ENCODE measurements at regions not wholly inside any gene's neighbourhood (a gene's known extent, or its start where the extent isn't known, plus 50 kb on each side); places are given as distances from the start of the nearest gene placed in this dataset.
"Not testable (repeated sequence)": the region's sequence is repeated elsewhere in the genome, so short reads cannot be mapped to it uniquely, and the experiment has no call there.

- in situ Hi-C loops (cut with HindIII; ENCODE audit: low pct_ligation_motif_present, low pct_unique_long_range_greater_than_20kb, low sequenced_read_pairs), result no loop called here
- no peak for DNase-seq
Observed at GRCh38 chr4:79850626-79851025, 222.4 kb downstream of the ANTXR2 start.

DNA sequence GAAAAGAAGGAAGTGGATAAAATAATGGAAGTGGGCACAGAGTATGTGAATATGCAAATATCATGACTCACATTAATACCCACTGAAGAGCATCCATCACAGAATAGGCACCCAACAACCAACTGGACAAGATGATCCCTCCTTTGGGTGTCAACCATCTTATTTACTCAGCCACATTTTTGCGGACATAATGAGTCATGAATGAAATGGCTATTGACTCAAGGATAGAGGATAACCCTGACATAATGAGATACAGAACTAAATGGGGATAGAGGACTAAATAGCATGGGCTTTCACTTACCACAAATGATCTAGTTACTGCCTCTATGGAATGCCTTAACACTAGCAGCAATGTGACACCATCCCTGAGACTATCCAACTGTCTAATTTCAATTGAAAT is 224.7 kb downstream of the ANTXR2 start:
- no peak for DNase-seq
- in situ Hi-C loops (cut with HindIII; ENCODE audit: low pct_ligation_motif_present, low pct_unique_long_range_greater_than_20kb, low sequenced_read_pairs), result no loop called here

GRCh38 chr4:79847411-79847810 is 225.6 kb downstream of the ANTXR2 start:
- in situ Hi-C loops (cut with HindIII; ENCODE audit: low pct_ligation_motif_present, low pct_unique_long_range_greater_than_20kb, low sequenced_read_pairs), result no loop called here
- no peak for DNase-seq

DNA sequence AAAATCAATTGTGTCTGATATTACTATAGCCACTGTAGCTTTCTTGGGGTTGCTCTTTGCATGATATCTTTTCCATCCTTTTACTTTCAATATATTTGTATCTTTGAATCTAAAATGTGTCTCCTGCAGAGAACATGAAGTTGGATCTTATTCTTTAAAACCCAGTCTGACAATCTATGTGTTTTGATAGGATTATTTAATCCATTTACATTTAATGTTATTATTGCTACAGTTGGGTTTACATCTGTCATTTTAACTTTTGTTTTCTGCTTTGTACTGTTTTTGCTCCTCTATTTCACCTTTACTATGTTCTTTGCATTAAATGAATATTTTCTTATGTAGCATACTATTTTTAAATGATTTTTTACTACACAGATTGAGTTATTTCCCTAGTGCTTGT is 230.9 kb downstream of the ANTXR2 start:
- in situ Hi-C loops (cut with HindIII; ENCODE audit: low pct_ligation_motif_present, low pct_unique_long_range_greater_than_20kb, low sequenced_read_pairs), result no loop called here
- no peak for DNase-seq

- in situ Hi-C loops (cut with HindIII; ENCODE audit: low pct_ligation_motif_present, low pct_unique_long_range_greater_than_20kb, low sequenced_read_pairs), result no loop called here
- DNase-seq, result no peak
Observed at GRCh38 chr4:79833857-79834256, 239.2 kb downstream of the ANTXR2 start.

- no peak for DNase-seq
- in situ Hi-C loops (cut with HindIII; ENCODE audit: low pct_ligation_motif_present, low pct_unique_long_range_greater_than_20kb, low sequenced_read_pairs), result no loop called here
Observed at GRCh38 chr4:79831701-79832514, 241.1 kb downstream of the ANTXR2 start.

GRCh38 chr4:79831119-79831528 is 241.9 kb downstream of the ANTXR2 start:
- in situ Hi-C loops (cut with HindIII; ENCODE audit: low pct_ligation_motif_present, low pct_unique_long_range_greater_than_20kb, low sequenced_read_pairs), result no loop called here
- DNase-seq, result no peak

GRCh38 chr4:79827283-79827682 is 245.7 kb downstream of the ANTXR2 start:
- in situ Hi-C loops (cut with HindIII; ENCODE audit: low pct_ligation_motif_present, low pct_unique_long_range_greater_than_20kb, low sequenced_read_pairs), result no loop called here
- DNase-seq, result no peak

- in situ Hi-C loops (cut with HindIII; ENCODE audit: low pct_ligation_motif_present, low pct_unique_long_range_greater_than_20kb, low sequenced_read_pairs), result no loop called here
Observed at GRCh38 chr4:79823148-79823763, 249.8 kb downstream of the ANTXR2 start.

GRCh38 chr4:79820427-79820826 is 252.6 kb downstream of the ANTXR2 start:
- no peak for DNase-seq
- in situ Hi-C loops (cut with HindIII; ENCODE audit: low pct_ligation_motif_present, low pct_unique_long_range_greater_than_20kb, low sequenced_read_pairs), result no loop called here

More at GRCh38 chr4:79823148-79823763, 249.8 kb downstream of the ANTXR2 start:
- DNase-seq, result no peak

DNA sequence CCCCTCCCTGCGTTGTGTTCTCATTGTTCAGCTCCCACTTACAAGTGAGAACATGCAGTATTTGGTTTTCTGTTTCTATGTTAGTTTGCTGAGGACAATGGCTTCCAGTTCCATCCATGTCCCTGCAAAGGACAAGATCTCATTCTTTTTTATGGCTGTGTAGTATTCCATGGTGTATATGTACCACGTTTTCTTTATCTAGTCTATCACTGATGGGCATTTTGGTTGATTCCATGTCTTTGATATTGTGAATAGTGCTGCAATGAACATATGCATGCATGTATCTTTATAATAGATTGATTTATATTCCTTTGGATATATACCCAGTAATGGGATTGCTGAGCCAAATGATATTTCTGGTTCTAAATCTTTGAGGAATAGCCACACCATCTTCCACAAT is 265.1 kb downstream of the ANTXR2 start:
- in situ Hi-C loops (cut with HindIII; ENCODE audit: low pct_ligation_motif_present, low pct_unique_long_range_greater_than_20kb, low sequenced_read_pairs); DNase-seq: not testable (repeated sequence)

GRCh38 chr4:79798047-79798446 is 275.0 kb downstream of the ANTXR2 start:
- DNase-seq, result no peak
- in situ Hi-C loops (cut with HindIII; ENCODE audit: low pct_ligation_motif_present, low pct_unique_long_range_greater_than_20kb, low sequenced_read_pairs), result no loop called here

- in situ Hi-C loops (cut with HindIII; ENCODE audit: low pct_ligation_motif_present, low pct_unique_long_range_greater_than_20kb, low sequenced_read_pairs), result no loop called here
- no peak for DNase-seq
Observed at GRCh38 chr4:79796948-79797347, 276.1 kb downstream of the ANTXR2 start.

DNA sequence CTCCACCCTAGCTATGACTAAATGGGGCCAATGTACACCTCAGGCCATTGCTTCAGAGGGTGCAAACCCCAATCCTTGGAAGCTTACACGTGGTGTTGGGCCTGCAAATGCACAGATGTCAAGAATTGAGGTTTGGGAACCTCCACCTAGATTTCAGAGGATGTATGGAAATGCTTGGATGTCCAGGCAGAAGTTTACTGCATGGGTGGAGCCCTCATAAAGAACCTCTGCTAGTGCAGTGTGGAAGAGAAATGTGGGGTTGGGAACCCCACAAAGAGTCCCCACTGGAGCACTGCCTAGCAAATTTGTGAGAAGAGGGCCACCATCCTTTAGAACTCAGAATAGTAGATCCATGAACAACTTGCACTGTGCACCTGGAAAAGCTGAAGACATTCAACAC is 284.1 kb downstream of the ANTXR2 start:
- DNase-seq, result no peak
- in situ Hi-C loops (cut with HindIII; ENCODE audit: low pct_ligation_motif_present, low pct_unique_long_range_greater_than_20kb, low sequenced_read_pairs), result no loop called here

GRCh38 chr4:79780129-79780528 is 292.9 kb downstream of the ANTXR2 start:
- in situ Hi-C loops (cut with HindIII; ENCODE audit: low pct_ligation_motif_present, low pct_unique_long_range_greater_than_20kb, low sequenced_read_pairs), result no loop called here
- no peak for DNase-seq

DNA sequence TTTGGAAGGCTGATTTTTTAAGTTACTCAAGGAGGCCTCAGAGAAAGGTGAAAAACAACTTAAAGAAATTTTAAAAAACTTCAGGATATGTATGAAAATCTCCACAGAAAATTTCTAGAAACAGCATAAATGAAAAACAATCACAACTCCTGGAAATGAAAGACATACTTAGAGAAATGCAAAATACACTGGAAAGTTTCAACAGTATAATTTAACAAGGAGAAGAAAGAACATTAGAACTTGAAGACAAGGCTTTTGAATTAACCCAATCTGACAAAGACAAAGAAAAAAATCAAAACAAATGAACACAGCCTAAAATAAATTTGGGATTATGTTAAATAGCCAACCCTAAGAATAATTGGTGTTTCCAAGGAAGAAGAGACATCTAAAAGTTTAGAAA is 300.5 kb downstream of the ANTXR2 start:
- DNase-seq, result no peak
- in situ Hi-C loops (cut with HindIII; ENCODE audit: low pct_ligation_motif_present, low pct_unique_long_range_greater_than_20kb, low sequenced_read_pairs), result no loop called here

DNA sequence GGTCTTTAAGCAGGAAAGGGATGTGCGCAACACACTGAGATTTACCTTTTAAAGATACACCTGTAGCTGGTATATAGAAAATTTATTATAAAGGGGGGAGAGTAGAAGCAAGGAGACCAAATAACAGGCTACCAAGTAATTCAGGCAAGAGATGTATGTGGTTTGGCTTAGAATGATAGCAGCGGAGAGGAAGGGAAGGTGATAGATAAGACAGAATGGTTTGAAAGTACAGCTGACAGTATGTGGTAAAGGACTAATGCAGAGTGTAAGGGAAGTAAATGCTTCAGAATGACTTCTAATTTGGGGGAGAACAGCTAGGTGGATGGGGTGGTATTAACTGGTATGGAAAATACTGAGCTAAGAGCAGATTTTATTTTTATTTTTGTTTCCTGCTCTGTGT is 308.9 kb downstream of the ANTXR2 start:
- DNase-seq, result no peak
- in situ Hi-C loops (cut with HindIII; ENCODE audit: low pct_ligation_motif_present, low pct_unique_long_range_greater_than_20kb, low sequenced_read_pairs), result no loop called here

- in situ Hi-C loops (cut with HindIII; ENCODE audit: low pct_ligation_motif_present, low pct_unique_long_range_greater_than_20kb, low sequenced_read_pairs), result no loop called here
- DNase-seq, result no peak
Observed at GRCh38 chr4:79763486-79764075, 309.4 kb downstream of the ANTXR2 start.

GRCh38 chr4:79759793-79760192 is 313.2 kb downstream of the ANTXR2 start:
- no peak for DNase-seq
- in situ Hi-C loops (cut with HindIII; ENCODE audit: low pct_ligation_motif_present, low pct_unique_long_range_greater_than_20kb, low sequenced_read_pairs), result no loop called here

- in situ Hi-C loops (cut with HindIII; ENCODE audit: low pct_ligation_motif_present, low pct_unique_long_range_greater_than_20kb, low sequenced_read_pairs), result no loop called here
- no peak for DNase-seq
Observed at GRCh38 chr4:79757600-79757999, 315.4 kb downstream of the ANTXR2 start.

Measured in ACHN (cell line).